HEK293T (cell line): ENCODE measurements at regions not wholly inside any gene's neighbourhood (a gene's known extent, or its start where the extent isn't known, plus 50 kb on each side); places are given as distances from the start of the nearest gene placed in this dataset.

Source experiments
- ARNT ChIP-seq: fragments of 450-650 bp; IDR thresholded peaks from 2 replicates; pipeline ENCODE4 v1.6.1; 2017; ENCODE audit warnings: mild to moderate bottlenecking
- BHLHE40 ChIP-seq: fragments of 450-650 bp; IDR thresholded peaks from 2 replicates; pipeline ENCODE4 v1.6.1; 2016; ENCODE audit warnings: mild to moderate bottlenecking, moderate library complexity, borderline replicate concordance
- CTBP1 ChIP-seq: fragments of 450-650 bp; IDR thresholded peaks from 2 replicates; pipeline ENCODE4 v1.6.1; 2016; ENCODE audit warnings: borderline replicate concordance
- ELF4 ChIP-seq: fragments of 450-650 bp; IDR thresholded peaks from 2 replicates; pipeline ENCODE4 v1.6.1; 2017; ENCODE audit warnings: antibody characterized with exemption
- FOXA1 ChIP-seq: fragments of 450-650 bp; IDR thresholded peaks from 2 replicates; pipeline ENCODE4 v1.6.1; 2016; ENCODE audit warnings: mild to moderate bottlenecking
- FOXK2 ChIP-seq: fragments of 450-650 bp; IDR thresholded peaks from 2 replicates; pipeline ENCODE4 v1.6.1; 2016; ENCODE audit warnings: mild to moderate bottlenecking
- FOXM1 ChIP-seq: fragments of 450-650 bp; IDR thresholded peaks from 2 replicates; pipeline ENCODE4 v1.6.1; 2017; ENCODE audit warnings: mild to moderate bottlenecking, borderline replicate concordance
- L3MBTL2 ChIP-seq: fragments of 450-650 bp; conservative IDR thresholded peaks from 2 replicates; pipeline ENCODE4 v1.6.1; 2016; ENCODE audit warnings: mild to moderate bottlenecking
- PKNOX1 ChIP-seq: fragments of 450-650 bp; IDR thresholded peaks from 2 replicates; pipeline ENCODE4 v1.6.1; 2016
- SP1 ChIP-seq: fragments of 450-650 bp; IDR thresholded peaks from 2 replicates; pipeline ENCODE4 v1.6.1; 2017
- ZNF384 ChIP-seq: fragments of 450-650 bp; IDR thresholded peaks from 2 replicates; pipeline ENCODE4 v1.6.1; 2016

- TF ChIP-seq ARNT (no peak), SP1 (no peak), L3MBTL2 (no peak), BHLHE40 (no peak), FOXK2 (no peak), FOXA1 (no peak), CTBP1 (no peak), PKNOX1 (no peak), FOXM1 (no peak), ELF4 (no peak), ZNF384 (no peak)
Observed at GRCh38 chr12:30181334-30181733, 397.6 kb upstream of the TMTC1 start.
